ENCODE measurements at regions not wholly inside any gene's neighbourhood (a gene's known extent, or its start where the extent isn't known, plus 50 kb on each side); places are given as distances from the start of the nearest gene placed in this dataset.

DNA sequence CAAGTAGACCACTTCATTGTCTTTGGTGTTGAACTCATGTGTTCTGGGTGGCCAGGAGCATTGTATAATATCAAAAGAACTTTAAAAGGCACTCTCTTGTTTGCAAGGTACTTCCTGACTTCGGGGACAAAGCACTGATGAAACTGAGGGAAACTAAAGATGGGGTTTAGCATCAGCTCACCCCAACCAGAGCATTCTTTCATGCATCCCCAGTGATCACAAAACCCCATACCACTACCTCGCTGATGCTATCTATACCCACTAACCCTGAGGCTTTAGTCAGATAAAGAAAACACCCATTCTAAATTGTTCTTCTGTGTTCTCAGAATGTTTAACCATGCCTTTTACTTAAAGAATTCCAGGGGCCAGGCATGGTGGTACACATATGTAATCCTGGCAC, 94.5 kb upstream of the DOCK9 start:
- Histone ChIP-seq H3K36me3 (ENCODE audit: control insufficient read depth, insufficient read depth, low read length) (no peaks in the 10 kb centered on the region), H3K4me1 (ENCODE audit: control insufficient read depth, insufficient read depth, low read length) (no peaks in the 10 kb centered on the region), H3K9me3 (ENCODE audit: control insufficient read depth, insufficient read depth, low read length) (peaks cover 2% of the 10 kb centered on the region), H3K4me3 (ENCODE audit: low read depth, low read length) (no peak overlapping the region), H3K27me3 (ENCODE audit: control insufficient read depth, insufficient read depth, low read length) (no peaks in the 10 kb centered on the region), H3K27ac (ENCODE audit: low read depth, low read length) (no peak overlapping the region)
- WGBS (ENCODE audit: insufficient coverage): 89% methylated on average over 1 of the region's 2 CpGs
- DNase-seq (ENCODE audit: low read depth in 4 of 6, low spot score in 6 of 6): no peak

DNA sequence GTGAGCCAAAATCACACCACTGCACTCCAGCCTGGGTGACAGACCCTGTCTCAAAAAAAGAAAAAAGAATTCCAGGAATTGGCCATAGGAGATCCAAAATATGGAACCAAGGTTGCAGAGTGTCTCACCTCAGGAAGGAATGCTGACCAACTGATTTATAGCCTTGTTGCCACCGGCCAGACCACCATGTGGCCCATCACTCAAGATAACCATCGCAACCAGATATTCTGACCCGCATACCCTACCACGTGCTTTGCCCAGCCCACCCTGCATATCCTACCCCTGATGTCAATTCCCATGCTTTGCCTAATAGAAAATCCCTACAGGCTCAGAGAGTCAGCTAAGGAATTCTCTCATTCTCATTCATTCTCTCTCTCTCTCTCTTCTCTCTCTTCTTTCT, 95.1 kb upstream of the DOCK9 start:
- no peaks in the 10 kb centered on the region for H3K27me3 ChIP-seq (ENCODE audit: control insufficient read depth, insufficient read depth, low read length)
- no peak for DNase-seq (ENCODE audit: low read depth in 4 of 6, low spot score in 6 of 6)
- no peaks in the 10 kb centered on the region for H3K4me1 ChIP-seq (ENCODE audit: control insufficient read depth, insufficient read depth, low read length)
- 84% methylated on average over 4 of the region's 4 CpGs for WGBS (ENCODE audit: insufficient coverage)
- no peaks in the 10 kb centered on the region for H3K36me3 ChIP-seq (ENCODE audit: control insufficient read depth, insufficient read depth, low read length)
- no peak overlapping the region for H3K27ac ChIP-seq (ENCODE audit: low read depth, low read length)
- no peak overlapping the region for H3K4me3 ChIP-seq (ENCODE audit: low read depth, low read length)
- H3K9me3 ChIP-seq (ENCODE audit: control insufficient read depth, insufficient read depth, low read length): peaks cover 2% of the 10 kb centered on the region

DNA sequence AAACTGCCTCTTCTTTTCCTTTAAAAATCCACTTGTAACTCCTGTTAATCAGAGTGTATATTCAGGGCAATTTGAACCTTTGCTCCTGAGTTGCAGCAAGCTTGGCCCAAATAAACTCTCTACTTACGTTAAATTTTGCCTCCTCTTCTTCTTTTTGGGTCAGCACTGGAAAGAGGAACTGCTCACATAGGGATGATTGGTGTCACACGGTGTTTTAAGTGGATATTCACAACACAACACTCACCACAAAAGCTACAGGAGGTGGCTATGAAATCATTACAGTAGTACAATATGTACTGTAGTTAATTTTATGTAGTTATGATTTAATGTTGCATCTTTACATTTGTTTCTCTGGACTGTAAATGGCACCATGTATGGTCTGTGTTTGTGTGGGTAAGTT, 96.8 kb upstream of the DOCK9 start:
- Histone ChIP-seq H3K4me1 (ENCODE audit: control insufficient read depth, insufficient read depth, low read length) (no peaks in the 10 kb centered on the region), H3K4me3 (ENCODE audit: low read depth, low read length) (no peak overlapping the region), H3K9me3 (ENCODE audit: control insufficient read depth, insufficient read depth, low read length) (peaks cover 2% of the 10 kb centered on the region), H3K36me3 (ENCODE audit: control insufficient read depth, insufficient read depth, low read length) (no peaks in the 10 kb centered on the region), H3K27me3 (ENCODE audit: control insufficient read depth, insufficient read depth, low read length) (no peaks in the 10 kb centered on the region), H3K27ac (ENCODE audit: low read depth, low read length) (no peak overlapping the region)
- WGBS (ENCODE audit: insufficient coverage): no CpG with 5 or more reads among the region's 2 CpGs
- DNase-seq (ENCODE audit: low read depth in 4 of 6, low spot score in 6 of 6): no peak

DNA sequence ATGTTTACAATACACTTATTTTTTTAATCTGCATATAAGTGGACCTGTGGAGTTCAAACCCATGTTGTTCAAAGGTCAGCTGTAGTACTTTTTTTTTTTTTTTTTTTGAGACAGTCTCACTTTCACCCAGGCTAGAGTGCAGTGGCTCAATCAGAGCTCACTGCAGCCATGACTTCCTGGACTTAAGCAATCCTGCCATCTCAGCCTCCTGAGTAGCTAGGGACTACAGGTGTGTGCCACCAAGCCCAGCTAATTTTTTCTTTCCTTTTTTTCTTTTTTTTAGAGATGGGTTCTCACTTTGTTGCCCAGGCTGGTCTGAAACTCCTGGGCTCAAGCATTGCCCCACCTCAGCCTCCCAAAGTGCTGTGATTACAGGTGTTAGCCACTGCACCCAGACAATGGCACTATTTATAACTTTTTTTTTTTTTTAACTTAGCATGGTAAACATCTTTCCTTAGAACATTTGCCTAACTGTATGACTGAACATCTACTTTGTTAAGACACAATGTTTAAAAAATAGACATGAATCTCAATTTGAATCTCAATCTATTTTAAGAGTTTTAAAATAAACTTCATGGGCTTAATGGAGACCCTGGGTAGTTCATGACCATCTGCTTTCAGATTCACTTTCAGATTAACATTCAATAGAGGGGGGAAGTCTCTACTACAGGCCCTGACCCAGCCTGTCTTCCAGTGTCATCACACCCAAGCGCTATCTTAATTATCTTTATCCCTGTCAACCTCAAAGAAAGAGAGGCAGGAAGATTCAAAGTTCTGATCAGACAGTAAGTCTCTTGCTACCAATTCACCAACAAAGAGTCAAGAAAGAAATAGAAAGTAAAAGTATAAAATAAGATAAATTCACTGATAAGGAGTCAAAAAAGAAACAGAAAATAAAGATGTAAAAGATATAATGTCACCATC, 97.7 kb upstream of the DOCK9 start:
- no CpG with 5 or more reads among the region's 1 CpG for WGBS (ENCODE audit: insufficient coverage)

DNA sequence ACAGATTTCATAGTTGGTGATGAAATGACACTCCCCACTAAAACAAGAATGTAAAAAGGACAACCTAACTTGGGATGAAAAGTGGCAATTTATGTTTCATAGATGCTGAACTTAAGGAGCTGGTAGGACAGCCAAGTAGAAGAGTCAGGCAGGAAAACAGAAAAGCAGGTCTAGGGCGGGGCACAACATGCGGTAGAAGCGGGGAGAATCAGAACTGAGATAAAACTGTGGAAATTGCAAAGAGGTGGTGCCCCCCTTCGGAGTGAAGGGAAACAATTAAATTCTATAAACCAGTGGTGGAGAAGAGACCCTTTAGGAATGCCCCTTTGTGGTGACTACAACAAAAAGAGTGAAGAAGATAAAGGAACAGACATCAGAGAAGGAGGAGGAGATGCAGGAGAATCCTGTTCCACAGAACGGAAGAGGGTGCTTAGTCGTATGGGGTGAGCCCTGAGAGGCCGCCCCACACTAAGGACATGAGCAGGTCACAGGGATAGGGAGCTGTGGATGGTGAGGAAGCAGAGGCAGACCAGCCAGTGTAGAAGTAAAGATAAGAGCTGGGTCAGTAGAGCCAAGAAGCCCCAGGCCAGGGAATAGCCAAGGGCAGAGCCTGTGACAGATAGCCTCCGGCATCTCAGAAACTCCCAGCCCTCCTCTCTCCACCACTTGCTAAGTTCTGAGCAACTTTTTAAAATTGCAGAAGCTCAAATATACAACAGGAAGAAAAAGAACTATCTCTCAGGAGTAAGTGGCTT, 100.3 kb upstream of the DOCK9 start:
- Histone ChIP-seq H3K27me3 (ENCODE audit: control insufficient read depth, insufficient read depth, low read length) (no peaks in the 10 kb centered on the region), H3K4me1 (ENCODE audit: control insufficient read depth, insufficient read depth, low read length) (no peaks in the 10 kb centered on the region), H3K36me3 (ENCODE audit: control insufficient read depth, insufficient read depth, low read length) (no peaks in the 10 kb centered on the region), H3K27ac (ENCODE audit: low read depth, low read length) (no peak overlapping the region), H3K4me3 (ENCODE audit: low read depth, low read length) (no peak overlapping the region), H3K9me3 (ENCODE audit: control insufficient read depth, insufficient read depth, low read length) (peaks cover 2% of the 10 kb centered on the region)
- DNase-seq (ENCODE audit: low read depth in 4 of 6, low spot score in 6 of 6): no peak
- 91% methylated on average over 8 of the region's 8 CpGs for WGBS (ENCODE audit: insufficient coverage)

More for the DNA sequence above, 97.7 kb upstream of the DOCK9 start:
- no peak overlapping the region for H3K4me3 ChIP-seq (ENCODE audit: low read depth, low read length)
- DNase-seq (ENCODE audit: low read depth in 4 of 6, low spot score in 6 of 6): no peak
- H3K4me1 ChIP-seq (ENCODE audit: control insufficient read depth, insufficient read depth, low read length): no peaks in the 10 kb centered on the region
- no peaks in the 10 kb centered on the region for H3K36me3 ChIP-seq (ENCODE audit: control insufficient read depth, insufficient read depth, low read length)
- no peaks in the 10 kb centered on the region for H3K27me3 ChIP-seq (ENCODE audit: control insufficient read depth, insufficient read depth, low read length)
- H3K9me3 ChIP-seq (ENCODE audit: control insufficient read depth, insufficient read depth, low read length): peaks cover 2% of the 10 kb centered on the region
- H3K27ac ChIP-seq (ENCODE audit: low read depth, low read length): no peak overlapping the region

DNA sequence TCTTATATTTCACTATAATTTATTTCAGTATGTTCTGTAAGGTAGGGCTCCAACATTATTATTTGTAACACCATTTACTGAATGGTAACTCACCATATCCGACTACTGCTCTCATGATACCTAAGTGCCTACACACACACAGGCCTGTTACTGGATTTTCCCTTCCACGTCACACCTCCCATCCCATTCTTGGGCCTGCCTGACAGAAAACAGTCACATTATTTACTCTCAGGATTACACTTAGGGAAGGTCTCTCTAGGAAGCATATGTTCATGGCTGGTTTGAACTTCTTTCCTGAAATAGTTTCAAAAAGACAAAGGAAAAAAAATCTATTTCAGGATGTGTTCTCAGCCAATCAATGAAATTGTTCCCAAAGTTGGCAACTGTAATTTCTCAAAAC, 102.3 kb upstream of the DOCK9 start:
- Histone ChIP-seq H3K4me3 (ENCODE audit: low read depth, low read length) (no peak overlapping the region), H3K36me3 (ENCODE audit: control insufficient read depth, insufficient read depth, low read length) (no peaks in the 10 kb centered on the region), H3K27ac (ENCODE audit: low read depth, low read length) (no peak overlapping the region), H3K27me3 (ENCODE audit: control insufficient read depth, insufficient read depth, low read length) (no peaks in the 10 kb centered on the region), H3K9me3 (ENCODE audit: control insufficient read depth, insufficient read depth, low read length) (no peaks in the 10 kb centered on the region), H3K4me1 (ENCODE audit: control insufficient read depth, insufficient read depth, low read length) (peaks cover 2% of the 10 kb centered on the region)
- WGBS (ENCODE audit: insufficient coverage): 86% methylated on average over 2 of the region's 2 CpGs
- no peak for DNase-seq (ENCODE audit: low read depth in 4 of 6, low spot score in 6 of 6)

DNA sequence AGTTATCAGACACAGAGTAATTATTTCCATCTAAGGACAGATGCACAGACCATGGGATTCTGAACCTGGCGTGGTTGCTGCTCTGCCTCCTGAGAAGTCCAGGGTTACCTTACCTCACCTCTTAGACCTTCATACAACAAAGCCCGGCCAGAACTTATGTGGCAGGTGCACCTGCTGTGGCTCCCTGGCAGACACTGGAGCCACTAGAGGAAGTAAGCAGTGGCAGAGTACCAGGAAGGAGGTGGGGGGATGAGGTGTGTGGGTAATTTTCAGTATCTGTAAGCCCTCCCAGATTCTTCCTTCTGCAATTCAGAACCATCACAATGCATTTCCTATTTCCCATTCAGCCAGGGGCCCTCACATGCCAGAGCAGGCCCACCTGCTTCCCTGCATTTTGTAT, 106.1 kb upstream of the DOCK9 start:
- H3K9me3 ChIP-seq (ENCODE audit: control insufficient read depth, insufficient read depth, low read length): no peaks in the 10 kb centered on the region
- H3K27ac ChIP-seq (ENCODE audit: low read depth, low read length): no peak overlapping the region
- H3K4me3 ChIP-seq (ENCODE audit: low read depth, low read length): no peak overlapping the region
- WGBS (ENCODE audit: insufficient coverage): no CpG with 5 or more reads among the region's 2 CpGs
- peaks cover 12% of the 10 kb centered on the region for H3K27me3 ChIP-seq (ENCODE audit: control insufficient read depth, insufficient read depth, low read length)
- peaks cover 26% of the 10 kb centered on the region for H3K4me1 ChIP-seq (ENCODE audit: control insufficient read depth, insufficient read depth, low read length)
- no peaks in the 10 kb centered on the region for H3K36me3 ChIP-seq (ENCODE audit: control insufficient read depth, insufficient read depth, low read length)
- no peak for DNase-seq (ENCODE audit: low read depth in 4 of 6, low spot score in 6 of 6)

DNA sequence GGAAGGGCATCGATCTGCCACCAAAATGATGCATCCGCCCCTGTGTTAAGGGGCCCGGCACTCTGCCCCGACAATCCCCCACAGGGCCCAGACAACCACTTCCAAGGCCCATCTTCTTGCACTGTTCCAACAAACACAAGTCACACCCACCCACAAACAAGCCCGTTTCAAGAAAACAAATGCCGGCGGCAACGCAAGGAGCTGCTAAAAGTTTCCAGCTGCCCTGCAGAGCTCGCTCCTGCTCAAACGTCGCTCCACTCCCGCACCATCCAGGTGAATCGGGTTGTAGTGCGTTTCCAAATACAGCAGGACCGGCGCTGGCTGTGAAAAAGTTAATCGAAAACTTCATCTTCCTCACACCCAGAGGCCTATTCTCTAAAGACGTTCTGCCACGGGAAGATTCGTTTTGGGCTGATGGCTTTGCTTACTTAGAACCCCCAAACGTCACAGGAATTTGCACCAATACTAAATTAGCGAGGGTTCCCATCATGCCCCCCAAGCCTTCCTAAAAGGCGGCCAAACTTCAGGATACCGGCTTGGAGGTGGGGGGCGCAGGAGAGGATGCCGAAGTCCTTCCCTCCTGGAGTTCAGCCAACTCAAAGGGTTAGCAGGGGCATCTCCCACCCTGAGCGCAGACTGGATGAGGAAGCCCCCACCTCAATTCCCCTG, 107.4 kb upstream of the DOCK9 start:
- Histone ChIP-seq H3K36me3 (ENCODE audit: control insufficient read depth, insufficient read depth, low read length) (no peaks in the 10 kb centered on the region), H3K4me3 (ENCODE audit: low read depth, low read length) (peak overlapping the region; percentile 36), H3K9me3 (ENCODE audit: control insufficient read depth, insufficient read depth, low read length) (no peaks in the 10 kb centered on the region), H3K27ac (ENCODE audit: low read depth, low read length) (no peak overlapping the region), H3K4me1 (ENCODE audit: control insufficient read depth, insufficient read depth, low read length) (peaks cover 26% of the 10 kb centered on the region), H3K27me3 (ENCODE audit: control insufficient read depth, insufficient read depth, low read length) (peaks cover 12% of the 10 kb centered on the region)
- peak in 2 of 6 donors; percentile 24 to 27 for DNase-seq (ENCODE audit: low read depth in 4 of 6, low spot score in 6 of 6)
- WGBS (ENCODE audit: insufficient coverage): 14% methylated on average over 21 of the region's 27 CpGs

DNA sequence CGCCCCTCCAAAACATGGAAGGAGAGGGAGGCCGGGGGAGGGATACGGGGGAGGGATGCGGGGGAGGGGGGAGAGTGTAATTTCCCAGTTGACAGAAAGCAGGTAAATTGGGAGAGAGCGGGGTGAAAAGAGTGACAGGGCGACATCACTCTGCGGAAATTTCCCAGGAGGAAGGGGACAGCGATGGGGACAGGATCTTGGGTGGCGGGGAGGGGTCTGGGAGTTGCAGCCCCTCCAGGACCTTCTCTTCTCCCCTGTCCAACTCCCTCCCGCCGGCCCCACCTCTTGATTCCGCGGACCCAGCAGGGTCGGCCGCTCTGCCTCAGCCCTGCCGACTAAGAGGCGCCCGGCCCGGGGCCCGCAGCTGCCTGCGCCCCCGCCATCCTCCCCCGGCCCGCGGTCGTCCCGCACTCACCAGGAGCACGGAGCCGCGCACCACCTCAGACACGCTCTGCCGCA, 108.0 kb upstream of the DOCK9 start:
- peak in 1 of 6 donors; percentile 4 for DNase-seq (ENCODE audit: low read depth in 4 of 6, low spot score in 6 of 6)
- under 1% methylated on average over 23 of the region's 32 CpGs for WGBS (ENCODE audit: insufficient coverage)
- H3K4me1 ChIP-seq (ENCODE audit: control insufficient read depth, insufficient read depth, low read length): peaks cover 26% of the 10 kb centered on the region
- H3K9me3 ChIP-seq (ENCODE audit: control insufficient read depth, insufficient read depth, low read length): no peaks in the 10 kb centered on the region
- no peaks in the 10 kb centered on the region for H3K36me3 ChIP-seq (ENCODE audit: control insufficient read depth, insufficient read depth, low read length)
- peak overlapping the region; percentile 36 for H3K4me3 ChIP-seq (ENCODE audit: low read depth, low read length)
- no peak overlapping the region for H3K27ac ChIP-seq (ENCODE audit: low read depth, low read length)
- H3K27me3 ChIP-seq (ENCODE audit: control insufficient read depth, insufficient read depth, low read length): peaks cover 12% of the 10 kb centered on the region
